GM19324 (cell line): ENCODE measurements at regions not wholly inside any gene's neighbourhood (a gene's known extent, or its start where the extent isn't known, plus 50 kb on each side); places are given as distances from the start of the nearest gene placed in this dataset.

ENCODE experiments used
- ATAC-seq: cut with Tn5 transposase; IDR thresholded peaks from one replicate; pipeline ENCODE4 v1.9.1; 2021; ENCODE audit warnings: mild to moderate bottlenecking, moderate library complexity; ENCODE audit not compliant: unreplicated experiment, low FRiP score

GRCh38 chr2:133716166-133716565 is 147.9 kb upstream of the NCKAP5 start:
- no peak for ATAC-seq

DNA sequence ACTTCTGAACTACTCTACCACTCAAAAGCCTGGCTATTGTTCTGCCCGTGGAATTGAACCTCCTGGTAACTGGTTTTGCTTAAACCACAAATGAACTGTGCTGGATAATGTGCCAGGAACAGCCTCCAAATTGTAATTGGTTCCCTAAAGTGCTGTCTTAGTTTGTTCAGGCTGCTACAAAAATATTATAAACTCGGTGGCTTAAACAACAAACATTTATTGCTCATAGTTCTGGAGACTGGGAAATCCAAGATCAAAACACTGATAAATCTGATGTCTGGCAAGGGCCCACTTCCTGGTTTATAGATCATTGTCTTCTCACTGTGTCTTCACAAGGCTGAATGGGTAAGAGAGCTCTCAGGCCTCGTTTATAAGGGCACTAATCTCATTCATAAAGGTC is 149.2 kb upstream of the NCKAP5 start:
- ATAC-seq = no peak

DNA sequence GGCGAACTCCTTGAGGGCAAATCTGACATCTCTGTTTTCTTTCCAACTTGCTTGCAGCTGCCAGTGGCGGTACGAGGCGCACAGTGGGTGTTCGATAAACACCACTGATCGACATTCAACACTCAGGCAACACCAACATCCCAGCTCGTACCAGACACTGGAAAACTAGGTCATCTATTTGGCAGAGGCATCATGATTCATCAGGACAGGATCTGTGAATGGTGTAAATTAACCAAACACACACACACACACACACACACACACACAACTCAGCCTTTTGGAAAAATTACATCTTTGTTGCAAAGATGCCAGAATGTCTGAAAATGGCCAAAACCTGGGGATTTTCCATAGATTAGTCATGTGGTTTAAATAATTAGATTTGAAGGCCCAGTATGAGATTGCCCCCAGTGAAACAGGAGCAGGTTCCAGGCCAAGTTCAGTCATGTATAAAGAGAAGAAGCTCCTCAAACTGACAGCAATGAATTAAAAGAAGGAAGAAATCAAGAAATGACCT is 150.5 kb upstream of the NCKAP5 start:
- ATAC-seq = no peak

DNA sequence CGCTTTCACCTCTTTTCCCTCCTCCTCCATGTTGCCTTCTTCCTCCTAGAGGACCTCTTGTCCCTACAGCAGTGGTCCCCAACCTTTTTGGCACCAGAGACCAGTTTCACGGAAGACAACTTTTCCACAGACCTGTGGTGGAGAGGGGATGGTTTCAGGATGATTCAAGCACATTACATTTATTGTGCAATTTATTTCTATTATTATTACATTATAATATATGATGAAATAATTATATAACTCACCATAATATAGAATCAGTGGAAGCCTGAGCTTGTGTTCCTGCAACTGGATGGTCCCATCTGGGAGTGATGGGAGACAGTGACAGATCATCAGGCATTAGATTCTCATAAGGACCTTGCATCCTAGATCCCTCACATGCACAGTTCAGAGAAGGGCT is 152.2 kb upstream of the NCKAP5 start:
- no peak for ATAC-seq

DNA sequence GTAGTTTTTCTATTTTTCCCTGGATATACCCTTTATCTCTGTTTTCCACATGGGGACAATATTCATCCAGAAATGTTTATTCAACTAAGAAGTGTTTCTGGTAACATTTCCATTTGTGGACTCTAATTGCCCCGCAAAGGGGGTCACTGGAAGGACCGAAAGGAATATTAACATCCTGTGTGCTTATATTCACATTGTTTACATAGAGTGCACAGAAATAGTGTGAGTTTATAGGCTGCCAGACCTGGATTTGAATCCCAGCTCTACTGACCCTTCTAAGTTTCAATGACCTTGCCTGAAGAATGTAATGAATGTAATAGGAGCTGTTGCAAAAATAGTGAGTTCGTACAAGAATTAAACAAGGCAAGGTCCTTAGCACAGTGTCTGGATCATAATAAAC is 152.9 kb upstream of the NCKAP5 start:
- no peak for ATAC-seq

DNA sequence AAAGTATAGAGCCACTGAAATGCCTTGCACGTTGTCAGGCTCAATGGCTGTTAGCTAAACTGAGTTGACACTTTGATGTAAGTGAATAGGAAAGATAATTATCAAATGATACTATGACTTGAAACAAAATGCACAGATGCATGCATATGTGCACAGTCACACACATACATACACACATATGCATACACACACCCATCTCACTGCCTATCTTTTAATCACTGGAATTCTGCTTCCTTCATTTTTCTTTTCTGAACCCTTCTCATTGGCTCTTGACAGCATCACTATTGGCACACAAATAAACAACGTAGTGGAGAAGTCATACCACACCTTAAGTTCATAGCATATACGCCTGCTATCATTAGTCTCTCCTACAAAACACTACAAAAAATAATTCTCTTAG is 154.9 kb upstream of the NCKAP5 start:
- ATAC-seq = no peak

DNA sequence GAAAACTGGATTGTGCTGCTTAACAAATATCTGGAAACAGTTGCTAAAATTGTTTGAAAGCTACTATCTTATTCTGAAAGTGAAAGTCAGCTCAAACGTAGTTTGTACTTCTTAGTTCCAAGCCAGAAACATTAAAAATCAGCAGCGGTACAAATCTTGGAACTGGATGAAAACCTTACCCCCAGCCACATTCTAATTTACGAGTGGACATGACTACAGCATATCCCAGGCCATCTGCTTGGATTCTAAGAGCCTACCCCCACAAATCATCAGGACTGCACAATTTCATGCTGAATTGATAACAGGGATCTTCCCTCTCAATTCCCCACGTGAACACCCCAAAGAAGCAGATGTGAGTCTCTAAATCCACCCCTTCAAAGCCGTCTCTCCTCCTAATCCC is 158.7 kb upstream of the NCKAP5 start:
- ATAC-seq = no peak

DNA sequence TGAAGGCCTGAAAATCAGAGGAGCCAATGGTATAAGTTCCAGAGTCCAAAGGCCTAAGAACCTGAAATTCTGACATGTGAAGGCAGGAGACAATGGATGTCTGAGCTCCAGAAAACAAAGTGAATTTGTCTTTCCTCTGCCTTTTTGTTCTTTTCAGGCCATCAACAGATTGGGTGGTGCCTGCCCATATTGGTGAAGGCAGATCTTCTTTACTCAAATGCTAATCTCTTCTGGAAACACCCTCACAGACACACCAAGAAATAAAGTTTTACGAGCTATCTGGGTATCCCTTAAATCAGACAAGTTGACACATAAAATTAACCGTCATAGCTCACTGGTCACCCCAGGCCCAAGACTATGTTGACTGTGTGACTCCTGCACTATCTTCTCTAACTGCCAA is 163.8 kb upstream of the NCKAP5 start:
- ATAC-seq = no peak

GRCh38 chr2:133732982-133733900 is 165.0 kb upstream of the NCKAP5 start:
- no peak for ATAC-seq

- ATAC-seq = no peak
Measured at GRCh38 chr2:133733901-133734255, 165.6 kb upstream of the NCKAP5 start.

- no peak for ATAC-seq
Measured at GRCh38 chr2:133734716-133735495, 166.6 kb upstream of the NCKAP5 start.

GRCh38 chr2:133736674-133737073 is 168.4 kb upstream of the NCKAP5 start:
- no peak for ATAC-seq

DNA sequence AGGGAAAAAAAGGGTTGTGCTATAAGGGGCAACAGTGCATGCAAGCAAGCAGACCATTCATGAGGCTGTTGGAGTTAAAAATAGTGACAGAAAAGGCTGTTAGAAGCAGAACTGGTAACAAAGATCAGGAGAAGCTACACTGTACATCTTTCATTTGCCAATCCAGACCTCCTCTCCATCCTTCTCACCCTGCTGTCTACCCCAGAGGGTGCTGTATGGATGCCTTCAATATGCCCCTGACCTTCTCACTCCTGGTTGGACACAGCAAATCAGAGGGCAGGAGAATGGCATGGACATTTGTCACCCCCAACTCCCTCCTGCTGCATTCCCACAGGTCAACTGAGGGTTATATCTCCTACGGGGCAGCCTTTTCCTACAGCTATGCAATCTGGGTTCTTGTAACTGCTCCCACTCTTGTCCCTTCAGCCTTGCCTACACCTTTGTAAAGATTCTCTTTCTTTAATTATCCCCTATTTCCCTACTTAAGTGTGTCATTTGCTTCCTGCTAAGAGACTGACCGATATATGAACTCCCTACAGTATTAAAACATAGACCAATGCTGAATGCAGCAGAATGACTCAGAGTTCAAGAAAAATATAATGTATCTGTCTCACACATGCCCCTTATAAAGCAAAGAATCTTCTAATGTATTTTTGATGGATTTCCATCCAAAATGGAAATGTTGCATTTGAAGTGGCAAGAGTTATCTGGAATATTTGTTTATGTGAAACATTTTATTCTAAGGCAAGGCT is 169.2 kb upstream of the NCKAP5 start:
- no peak for ATAC-seq

DNA sequence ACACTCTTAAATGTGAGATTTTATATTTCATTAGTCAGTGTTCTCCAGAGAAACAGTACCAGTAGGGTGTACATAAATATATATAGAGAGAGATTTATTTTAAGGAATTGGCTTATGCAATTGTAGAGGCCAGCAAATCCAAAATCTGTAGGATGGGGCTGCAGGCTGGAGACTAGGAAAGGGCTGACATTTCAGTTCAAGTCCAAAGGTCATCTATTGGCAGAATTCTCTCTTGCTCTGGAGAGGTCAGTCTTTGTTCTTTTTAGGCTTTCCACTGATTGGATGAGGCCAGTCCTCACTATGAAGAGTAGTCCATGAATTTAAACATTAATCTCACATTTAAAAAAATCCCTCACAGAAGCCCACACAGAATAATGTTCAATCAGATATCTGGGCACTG is 170.8 kb upstream of the NCKAP5 start:
- ATAC-seq = no peak

GRCh38 chr2:133740500-133740899 is 172.2 kb upstream of the NCKAP5 start:
- no peak for ATAC-seq

- ATAC-seq = no peak
Measured at GRCh38 chr2:133748007-133748700, 179.9 kb upstream of the NCKAP5 start.

DNA sequence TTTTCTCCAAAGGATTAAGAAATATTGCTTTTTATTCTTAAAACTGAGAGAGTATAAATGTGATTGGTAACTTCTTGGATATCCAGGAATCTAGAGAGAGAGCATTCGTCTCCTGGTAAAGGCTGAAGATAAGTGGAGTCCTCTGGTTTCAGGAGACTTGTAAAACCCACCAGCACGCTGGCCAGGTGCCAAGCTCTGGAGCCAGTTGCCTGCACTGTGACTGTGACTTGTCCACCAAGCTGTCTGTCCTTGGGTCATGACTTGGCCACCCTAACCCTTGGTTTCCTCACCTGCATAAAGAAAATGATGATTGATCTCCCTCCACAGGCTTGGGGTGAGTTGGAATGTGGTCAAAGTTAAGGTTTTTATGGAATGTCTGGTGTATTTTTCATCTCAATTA is 185.4 kb upstream of the NCKAP5 start:
- ATAC-seq = no peak

DNA sequence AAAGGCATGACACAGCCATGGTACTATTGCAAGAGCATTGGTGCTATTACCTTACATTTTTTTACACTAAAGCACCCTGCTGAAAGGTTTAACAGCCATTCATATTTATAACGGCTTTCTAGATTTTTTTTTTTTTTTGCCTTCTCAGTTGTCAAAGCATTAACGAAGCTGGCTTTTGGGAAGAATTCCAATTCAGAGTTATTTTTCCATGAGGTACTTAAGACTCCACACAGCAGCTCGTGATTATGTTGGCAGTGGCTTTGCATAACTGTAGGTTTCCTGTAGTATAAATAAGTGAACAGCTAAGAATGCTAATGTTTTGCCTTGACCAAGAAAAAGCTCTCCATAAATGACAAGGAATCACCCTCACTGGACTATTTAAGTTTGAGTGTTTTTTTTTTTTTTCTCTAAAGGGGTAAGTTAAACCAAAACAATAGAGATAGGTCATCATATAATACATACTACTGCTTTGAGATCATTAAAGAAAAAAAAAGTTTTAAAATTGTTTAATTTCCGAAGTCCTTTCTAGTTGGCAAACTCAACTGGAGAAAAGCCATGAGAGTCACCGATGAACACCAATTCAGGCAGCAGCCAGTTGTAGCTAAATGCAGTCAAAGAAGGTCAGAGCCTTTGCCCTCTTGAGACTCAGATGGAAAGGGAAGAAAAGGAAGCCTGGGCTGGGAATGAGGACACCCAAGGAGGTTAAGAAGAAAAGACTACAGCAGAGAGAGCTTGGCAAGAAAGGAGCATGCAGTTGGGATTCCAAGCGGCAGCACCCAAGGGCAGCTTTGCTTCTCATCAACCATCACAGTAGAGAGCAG is 187.4 kb upstream of the NCKAP5 start:
- no peak for ATAC-seq

DNA sequence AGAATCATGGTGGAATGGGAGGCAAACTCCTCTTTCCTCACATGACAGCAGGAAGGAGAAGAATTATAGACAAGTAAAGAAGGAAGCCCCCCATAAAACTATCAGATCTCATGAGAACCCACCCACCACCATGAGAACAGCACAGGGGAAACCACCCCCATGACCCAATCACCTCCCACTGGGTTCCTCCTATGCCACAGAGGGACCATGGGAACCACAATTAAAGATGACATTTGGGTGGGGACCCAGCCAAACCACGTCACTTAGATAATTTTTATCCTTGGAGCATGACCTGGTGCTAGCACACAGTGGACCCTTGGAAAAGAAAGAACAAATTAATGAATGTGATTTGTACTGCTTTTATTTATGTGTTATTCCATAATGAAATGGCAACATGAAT is 188.6 kb upstream of the NCKAP5 start:
- ATAC-seq = no peak

DNA sequence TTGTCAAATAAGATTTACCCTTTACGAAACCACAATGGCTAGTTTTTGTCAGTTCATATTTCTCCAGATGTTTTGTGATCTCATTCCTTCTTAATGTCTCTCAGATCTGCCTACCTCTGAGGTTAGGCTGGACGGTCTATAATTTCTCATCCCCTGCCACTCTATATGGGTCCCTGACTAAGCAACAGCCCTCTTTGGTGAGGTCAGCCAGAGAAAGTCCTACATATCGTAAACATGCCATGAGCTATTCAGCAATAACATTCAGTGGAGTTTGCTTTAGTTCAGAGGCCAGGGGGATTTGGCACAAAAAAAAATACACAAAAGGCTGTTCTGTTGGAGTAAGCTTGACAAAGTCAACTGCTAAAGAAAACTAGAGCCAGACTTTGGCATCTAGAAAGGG is 192.1 kb upstream of the NCKAP5 start:
- no peak for ATAC-seq
